VCaP (cell line): ENCODE measurements at regions not wholly inside any gene's neighbourhood (a gene's known extent, or its start where the extent isn't known, plus 50 kb on each side); places are given as distances from the start of the nearest gene placed in this dataset.

Source experiments
- H3K27ac ChIP-seq: fragments of 450-650 bp; 2 replicates; pipeline ENCODE4 v1.5.1; 2017
- CTCF ChIP-seq: fragments of 450-650 bp; conservative IDR thresholded peaks from 2 replicates; pipeline ENCODE4 v1.5.1; 2017; ENCODE audit warnings: mild to moderate bottlenecking, moderate library complexity

GRCh38 chr7:21281193-21281592 is 146.7 kb upstream of the SP4 start:
- H3K27ac ChIP-seq = no peak overlapping the region
- TF ChIP-seq CTCF = no peak

- TF ChIP-seq CTCF = no peak
- no peak overlapping the region for H3K27ac ChIP-seq
Measured at GRCh38 chr7:21293771-21294170, 134.1 kb upstream of the SP4 start.

- no peak overlapping the region for H3K27ac ChIP-seq
- no peak for TF ChIP-seq CTCF
Measured at GRCh38 chr7:21299766-21300165, 128.1 kb upstream of the SP4 start.

GRCh38 chr7:21300692-21301091 is 127.2 kb upstream of the SP4 start:
- no peak overlapping the region for H3K27ac ChIP-seq
- peak; percentile 40; the same call in 1 of the 2 replicates for TF ChIP-seq CTCF

- TF ChIP-seq CTCF = no peak
Measured at GRCh38 chr7:21304808-21305375, 123.0 kb upstream of the SP4 start.

GRCh38 chr7:21305455-21306235 is 122.2 kb upstream of the SP4 start:
- H3K27ac ChIP-seq = no peak overlapping the region
- no peak for TF ChIP-seq CTCF

More at GRCh38 chr7:21304808-21305375, 123.0 kb upstream of the SP4 start:
- H3K27ac ChIP-seq = no peak overlapping the region

GRCh38 chr7:21314954-21315353 is 112.9 kb upstream of the SP4 start:
- no peak for TF ChIP-seq CTCF
- no peak overlapping the region for H3K27ac ChIP-seq
